ENCODE measurements at regions not wholly inside any gene's neighbourhood (a gene's known extent, or its start where the extent isn't known, plus 50 kb on each side); places are given as distances from the start of the nearest gene placed in this dataset.

GRCh38 chr14:88935083-88935482 is 110.6 kb downstream of the TTC8 start:
- no peak for TF ChIP-seq EP300 (IDR thresholded peaks at IDR 0.05)
- no peak for TF ChIP-seq CTCF (IDR thresholded peaks at IDR 0.05)
- TF ChIP-seq POLR2A (IDR thresholded peaks at IDR 0.05; ENCODE audit: low read depth), result no peak

All from esophagus muscularis mucosa (tissue), 4 donors.